HEK293 (cell line): ENCODE measurements at regions not wholly inside any gene's neighbourhood (a gene's known extent, or its start where the extent isn't known, plus 50 kb on each side); places are given as distances from the start of the nearest gene placed in this dataset.

Source experiments
- CTCF ChIA-PET: fragments of 350-600 bp; formaldehyde crosslinking; extraction: SDS; loops from one replicate; lab custom pipeline; 2021; ENCODE audit warnings: antibody characterized with exemption; lab: Yijun Ruan, JAX
- POLR2A ChIA-PET: fragments of 300-600 bp; formaldehyde crosslinking; extraction: SDS; loops from one replicate; lab custom pipeline; 2020; ENCODE audit warnings: antibody characterized with exemption, inconsistent platforms; lab: Yijun Ruan, JAX
- H3K27ac ChIP-seq: fragments of 200-500 bp; sonication (Bioruptor generic); 2 replicates; pipeline ENCODE4 v1.5.1; 2014; ENCODE audit warnings: low read depth, low read length, control low read depth, inconsistent platforms; ENCODE audit errors: extremely low read depth
- H3K36me3 ChIP-seq, 2 experiments: fragments of 200-500 bp in 1 of 2; sonication (Bioruptor generic) in 1 of 2; 1 replicate in 1 of 2; 2 replicates in 1 of 2; pipeline ENCODE4 v1.5.1; 2014 to 2017; ENCODE audit warnings: inconsistent platforms in 2 of 2, low read length in 2 of 2; ENCODE audit not compliant: control insufficient read depth in 2 of 2, insufficient read depth in 1 of 2
- H3K4me1 ChIP-seq: fragments of 200-500 bp; sonication (Bioruptor generic); 2 replicates; pipeline ENCODE4 v1.5.1; 2014; ENCODE audit warnings: mild to moderate bottlenecking, low read length, inconsistent platforms; ENCODE audit not compliant: control insufficient read depth, insufficient read depth
- H3K4me3 ChIP-seq: 2 replicates; pipeline ENCODE4 v1.5.1; 2011; ENCODE audit warnings: low read depth, mild to moderate bottlenecking, control low read depth, low read length, moderate library complexity
- H3K9me3 ChIP-seq: fragments of 200-500 bp; sonication (Bioruptor generic); 2 replicates; pipeline ENCODE4 v1.5.1; 2014; ENCODE audit warnings: low read depth, low read length, inconsistent platforms; ENCODE audit not compliant: control insufficient read depth, insufficient read depth
- FEZF1 ChIP-seq: fragments of 450-650 bp; formaldehyde crosslinking; IDR thresholded peaks from 2 replicates; pipeline ENCODE4 v1.5.1; 2016; ENCODE audit warnings: missing biosample characterization, missing genetic modification characterization
- HOXD13 ChIP-seq: sonication (generic); formaldehyde crosslinking; IDR thresholded peaks from 2 replicates; pipeline ENCODE4 v1.8.0; 2022; ENCODE audit warnings: missing genetic modification reagents, borderline replicate concordance
- KLF1 ChIP-seq: fragments of 450-650 bp; formaldehyde crosslinking; IDR thresholded peaks from 2 replicates; pipeline ENCODE4 v1.5.1; 2016; ENCODE audit warnings: missing biosample characterization, missing genetic modification characterization
- OSR2 ChIP-seq: fragments of 450-650 bp; formaldehyde crosslinking; IDR thresholded peaks from 2 replicates; pipeline ENCODE4 v1.5.1; 2016; ENCODE audit warnings: missing biosample characterization, missing genetic modification characterization
- OVOL3 ChIP-seq: fragments of 450-650 bp; formaldehyde crosslinking; IDR thresholded peaks from 2 replicates; pipeline ENCODE4 v1.5.1; 2016; ENCODE audit warnings: missing biosample characterization, missing genetic modification characterization
- PATZ1 ChIP-seq: fragments of 450-650 bp; formaldehyde crosslinking; IDR thresholded peaks from 2 replicates; pipeline ENCODE4 v1.5.1; 2016; ENCODE audit warnings: missing biosample characterization, missing genetic modification characterization
- SP3 ChIP-seq: fragments of 450-650 bp; formaldehyde crosslinking; IDR thresholded peaks from 2 replicates; pipeline ENCODE4 v1.5.1; 2016; ENCODE audit warnings: missing biosample characterization, missing genetic modification characterization
- ZBTB20 ChIP-seq: fragments of 450-650 bp; formaldehyde crosslinking; IDR thresholded peaks from 2 replicates; pipeline ENCODE4 v1.5.1; 2016; ENCODE audit warnings: missing biosample characterization, missing genetic modification characterization
- ZEB2 ChIP-seq: fragments of 450-650 bp; formaldehyde crosslinking; IDR thresholded peaks from 2 replicates; pipeline ENCODE4 v1.5.1; 2016; ENCODE audit warnings: missing biosample characterization, missing genetic modification characterization
- ZNF10 ChIP-seq: fragments of 450-650 bp; formaldehyde crosslinking; IDR thresholded peaks from 2 replicates; pipeline ENCODE4 v1.5.1; 2017; ENCODE audit warnings: missing biosample characterization, missing genetic modification characterization
- ZNF169 ChIP-seq: fragments of 450-650 bp; formaldehyde crosslinking; IDR thresholded peaks from 2 replicates; pipeline ENCODE4 v1.5.1; 2016; ENCODE audit warnings: missing biosample characterization, missing genetic modification characterization
- ZNF311 ChIP-seq: fragments of 450-650 bp; formaldehyde crosslinking; IDR thresholded peaks from 2 replicates; pipeline ENCODE4 v1.5.1; 2017; ENCODE audit warnings: missing biosample characterization, missing genetic modification characterization, borderline replicate concordance
- ZNF416 ChIP-seq: fragments of 450-650 bp; formaldehyde crosslinking; IDR thresholded peaks from 2 replicates; pipeline ENCODE4 v1.5.1; 2016; ENCODE audit warnings: missing biosample characterization, missing genetic modification characterization
- ZNF433 ChIP-seq: fragments of 450-650 bp; formaldehyde crosslinking; IDR thresholded peaks from 2 replicates; pipeline ENCODE4 v1.5.1; 2016; ENCODE audit warnings: missing biosample characterization, missing genetic modification characterization, low read depth
- ZNF514 ChIP-seq: fragments of 450-650 bp; formaldehyde crosslinking; IDR thresholded peaks from 2 replicates; pipeline ENCODE4 v1.5.1; 2016; ENCODE audit warnings: missing biosample characterization, missing genetic modification characterization
- ZNF548 ChIP-seq: fragments of 450-650 bp; formaldehyde crosslinking; IDR thresholded peaks from 2 replicates; pipeline ENCODE4 v1.5.1; 2016; ENCODE audit warnings: missing biosample characterization, missing genetic modification characterization
- ZNF560 ChIP-seq: fragments of 450-650 bp; formaldehyde crosslinking; IDR thresholded peaks from 2 replicates; pipeline ENCODE4 v1.5.1; 2017; ENCODE audit warnings: missing biosample characterization, missing genetic modification characterization, borderline replicate concordance
- ZNF561 ChIP-seq: fragments of 450-650 bp; IDR thresholded peaks from 2 replicates; pipeline ENCODE4 v1.5.1; 2018; ENCODE audit warnings: missing biosample characterization, missing genetic modification characterization, borderline replicate concordance
- ZNF623 ChIP-seq: fragments of 450-650 bp; formaldehyde crosslinking; IDR thresholded peaks from 2 replicates; pipeline ENCODE4 v1.5.1; 2016; ENCODE audit warnings: missing biosample characterization, missing genetic modification characterization
- ZNF645 ChIP-seq: fragments of 450-650 bp; formaldehyde crosslinking; IDR thresholded peaks from 2 replicates; pipeline ENCODE4; 2016; ENCODE audit warnings: missing biosample characterization, missing genetic modification characterization
- ZNF658 ChIP-seq: fragments of 450-650 bp; formaldehyde crosslinking; IDR thresholded peaks from 2 replicates; pipeline ENCODE4; 2016; ENCODE audit warnings: missing biosample characterization, missing genetic modification characterization
- ZNF670 ChIP-seq: fragments of 450-650 bp; formaldehyde crosslinking; IDR thresholded peaks from 2 replicates; pipeline ENCODE4 v1.5.1; 2016; ENCODE audit warnings: missing biosample characterization, missing genetic modification characterization, low read depth
- ZNF776 ChIP-seq: fragments of 450-650 bp; formaldehyde crosslinking; IDR thresholded peaks from 2 replicates; pipeline ENCODE4 v1.5.0; 2017; ENCODE audit warnings: missing biosample characterization, missing genetic modification characterization, borderline replicate concordance
- TF ChIP-seq, protein P1 (sequence below): fragments of 450-650 bp; formaldehyde crosslinking; IDR thresholded peaks from 2 replicates; pipeline ENCODE4 v1.5.1; 2016; ENCODE audit warnings: missing biosample characterization, missing genetic modification characterization

DNA sequence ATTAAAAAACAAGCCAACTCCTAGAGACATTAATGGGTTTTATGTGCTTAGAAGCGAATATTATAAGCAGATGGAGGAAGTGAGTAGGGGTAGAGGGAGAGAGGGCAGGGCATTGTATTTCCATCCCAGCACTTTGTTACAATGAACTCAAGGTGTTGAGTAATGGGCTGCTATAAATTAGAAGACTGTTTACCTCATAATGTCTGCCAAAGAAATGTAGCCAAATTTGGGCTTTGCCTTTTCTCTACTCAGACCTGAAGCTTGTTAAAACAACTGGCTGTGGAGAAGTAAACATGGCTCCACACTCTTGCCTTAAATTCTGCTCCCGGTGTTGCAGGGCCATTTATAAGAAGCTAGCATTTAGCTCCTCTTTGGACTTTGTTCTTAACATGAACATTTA, 134.7 kb downstream of the PMP22 start:
- no peak overlapping the region for H3K4me3 ChIP-seq
- ChIA-PET POLR2A (no interaction called here), CTCF (no interaction called here)
- TF ChIP-seq ZNF645 (tag by site-specific recombination): no peak
- TF ChIP-seq ZNF514: no peak
- no peak for TF ChIP-seq OVOL3 (tag by site-specific recombination)
- no peak for TF ChIP-seq FEZF1 (tag by site-specific recombination)
- TF ChIP-seq ZNF169 (tag by site-specific recombination): no peak
- TF ChIP-seq, protein P1, sequence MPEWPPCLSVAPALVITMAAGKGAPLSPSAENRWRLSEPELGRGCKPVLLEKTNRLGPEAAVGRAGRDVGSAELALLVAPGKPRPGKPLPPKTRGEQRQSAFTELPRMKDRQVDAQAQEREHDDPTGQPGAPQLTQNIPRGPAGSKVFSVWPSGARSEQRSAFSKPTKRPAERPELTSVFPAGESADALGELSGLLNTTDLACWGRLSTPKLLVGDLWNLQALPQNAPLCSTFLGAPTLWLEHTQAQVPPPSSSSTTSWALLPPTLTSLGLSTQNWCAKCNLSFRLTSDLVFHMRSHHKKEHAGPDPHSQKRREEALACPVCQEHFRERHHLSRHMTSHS (tag by site-specific recombination): no peak
- no peak for TF ChIP-seq PATZ1 (tag by site-specific recombination)
- no peak for TF ChIP-seq ZEB2
- no peak for TF ChIP-seq ZNF433 (tag by site-specific recombination)
- no peak for TF ChIP-seq ZNF623
- no peak for TF ChIP-seq HOXD13 (CRISPR knock-in tag)
- no peak for TF ChIP-seq ZNF416
- no peak for TF ChIP-seq ZNF561
- TF ChIP-seq ZNF670: no peak
- H3K4me1 ChIP-seq: no peaks in the 10 kb centered on the region
- no peaks in the 10 kb centered on the region for H3K36me3 ChIP-seq
- H3K9me3 ChIP-seq: no peaks in the 10 kb centered on the region
- H3K27ac ChIP-seq: no peak overlapping the region

- no peak for TF ChIP-seq ZNF560 (tag by site-specific recombination)
- no peak for TF ChIP-seq ZNF776
- no peak for TF ChIP-seq OSR2 (tag by site-specific recombination)
- no peak for TF ChIP-seq ZNF548
- no peak for TF ChIP-seq SP3 (tag by site-specific recombination)
- TF ChIP-seq ZBTB20: no peak
- no peak for TF ChIP-seq ZNF416
- TF ChIP-seq KLF1 (tag by site-specific recombination): no peak
- no peak for TF ChIP-seq ZNF658
- no peak for TF ChIP-seq ZNF311 (tag by site-specific recombination)
- CTCF ChIA-PET: no interaction called here
- H3K27ac ChIP-seq: no peak overlapping the region
- H3K36me3 ChIP-seq: no peaks in the 10 kb centered on the region
- H3K4me1 ChIP-seq: no peaks in the 10 kb centered on the region
- POLR2A ChIA-PET: no interaction called here
- no peaks in the 10 kb centered on the region for H3K9me3 ChIP-seq
- H3K4me3 ChIP-seq: no peak overlapping the region
Observed at GRCh38 chr17:15129986-15130385, 135.1 kb downstream of the PMP22 start.

DNA sequence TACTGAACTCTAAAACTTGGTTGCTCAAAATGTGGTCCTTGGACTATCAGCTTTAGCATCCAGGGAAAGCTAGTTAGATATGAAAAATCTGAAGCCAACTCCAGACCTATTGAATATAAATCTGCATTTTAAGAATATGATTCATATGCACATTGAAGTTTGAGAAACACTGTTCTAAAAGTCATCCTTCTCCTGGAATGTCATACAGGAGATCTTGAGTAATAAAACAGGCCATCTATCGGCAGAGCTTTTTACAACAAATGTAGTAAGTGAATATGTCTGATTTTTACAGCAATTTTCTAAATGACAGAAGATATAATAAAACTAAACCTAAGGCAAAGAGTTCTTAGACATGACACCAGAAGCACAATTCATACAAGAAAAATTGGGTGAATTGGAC, 140.4 kb downstream of the PMP22 start:
- TF ChIP-seq ZNF169 (tag by site-specific recombination) (no peak), ZNF10 (tag by site-specific recombination) (no peak)
- H3K4me3 ChIP-seq: no peak overlapping the region
- no peaks in the 10 kb centered on the region for H3K36me3 ChIP-seq
- ChIA-PET POLR2A (no interaction called here), CTCF (no interaction called here)
- H3K9me3 ChIP-seq: no peaks in the 10 kb centered on the region
- H3K27ac ChIP-seq: no peak overlapping the region
- no peaks in the 10 kb centered on the region for H3K4me1 ChIP-seq
